ENCODE measurements at regions not wholly inside any gene's neighbourhood (a gene's known extent, or its start where the extent isn't known, plus 50 kb on each side); places are given as distances from the start of the nearest gene placed in this dataset.

GRCh38 chr18:28637897-28638296, 461.0 kb upstream of the CDH2 start:
- POLR2A ChIA-PET = no interaction called here
- Mint-ChIP-seq H3K36me3 (no peaks in the 10 kb centered on the region), H3K27ac (no peak overlapping the region), H3K4me1 (no peaks in the 10 kb centered on the region), H3K27me3 (no peaks in the 10 kb centered on the region), H3K4me3 (no peak overlapping the region), H3K9me3 (peaks cover 5% of the 10 kb centered on the region)
- no peak for DNase-seq
- no peak for ATAC-seq (ENCODE audit: low read depth)

DNA sequence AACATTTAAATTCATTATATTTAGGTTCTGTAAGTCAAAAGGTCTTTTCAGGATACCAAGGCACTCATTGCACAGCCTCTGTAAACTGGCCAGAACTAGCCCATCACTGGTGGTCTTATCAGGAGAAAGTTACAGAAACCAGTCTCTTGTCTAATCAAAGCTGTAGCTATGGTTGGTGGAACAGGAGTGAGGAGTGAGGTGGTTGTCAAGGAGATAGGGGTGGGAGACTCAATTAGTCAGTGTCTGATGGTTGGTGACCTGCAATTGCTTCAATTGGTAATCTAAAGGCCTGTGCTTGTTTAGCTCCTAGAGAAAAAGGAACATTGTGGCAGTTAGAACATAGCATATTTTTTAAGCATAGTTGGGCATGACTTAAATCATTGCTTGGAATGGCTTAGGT, 458.6 kb upstream of the CDH2 start:
- Mint-ChIP-seq H3K36me3 (no peaks in the 10 kb centered on the region), H3K4me3 (no peak overlapping the region), H3K9me3 (peaks cover 7% of the 10 kb centered on the region), H3K27me3 (no peaks in the 10 kb centered on the region), H3K4me1 (no peaks in the 10 kb centered on the region), H3K27ac (no peak overlapping the region)
- ATAC-seq (ENCODE audit: low read depth) (no peak), DNase-seq (no peak)
- POLR2A ChIA-PET = no interaction called here

DNA sequence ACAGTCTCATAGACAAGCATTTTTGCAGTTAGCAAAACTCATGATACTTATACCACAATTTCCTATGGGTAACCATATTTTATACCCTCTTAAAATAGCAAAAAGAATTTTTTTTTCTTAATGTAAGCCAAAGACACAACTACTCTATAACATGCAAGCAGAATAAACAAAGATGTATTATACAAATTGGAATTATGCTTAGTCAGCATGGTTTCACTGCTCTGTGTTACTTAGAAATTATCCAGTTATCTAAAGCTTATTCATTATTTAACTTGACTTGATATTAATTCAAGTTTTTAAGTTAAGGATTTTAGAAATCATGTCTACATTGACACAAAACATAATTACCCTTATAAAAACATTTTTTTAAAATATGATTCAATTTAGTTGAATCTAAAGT, 449.8 kb upstream of the CDH2 start:
- Mint-ChIP-seq H3K4me1 (no peaks in the 10 kb centered on the region), H3K27ac (no peak overlapping the region), H3K4me3 (no peak overlapping the region), H3K27me3 (no peaks in the 10 kb centered on the region), H3K36me3 (no peaks in the 10 kb centered on the region), H3K9me3 (peaks cover 1% of the 10 kb centered on the region)
- ATAC-seq (ENCODE audit: low read depth) (no peak), DNase-seq (no peak)
- POLR2A ChIA-PET = no interaction called here

- ATAC-seq (ENCODE audit: low read depth) (no peak), DNase-seq (no peak)
- Mint-ChIP-seq H3K36me3 (no peaks in the 10 kb centered on the region), H3K4me3 (no peak overlapping the region), H3K9me3 (peaks cover 6% of the 10 kb centered on the region), H3K27ac (no peak overlapping the region), H3K27me3 (no peaks in the 10 kb centered on the region), H3K4me1 (no peaks in the 10 kb centered on the region)
- POLR2A ChIA-PET = no interaction called here
These were observed 431.1 kb upstream of the CDH2 start for GRCh38 chr18:28607991-28608390.

GRCh38 chr18:28606686-28607085, 429.8 kb upstream of the CDH2 start:
- Mint-ChIP-seq H3K4me3 (no peak overlapping the region), H3K9me3 (peaks cover 6% of the 10 kb centered on the region), H3K27me3 (no peaks in the 10 kb centered on the region), H3K4me1 (no peaks in the 10 kb centered on the region), H3K27ac (no peak overlapping the region), H3K36me3 (no peaks in the 10 kb centered on the region)
- DNase-seq (no peak), ATAC-seq (ENCODE audit: low read depth) (no peak)
- POLR2A ChIA-PET = no interaction called here

DNA sequence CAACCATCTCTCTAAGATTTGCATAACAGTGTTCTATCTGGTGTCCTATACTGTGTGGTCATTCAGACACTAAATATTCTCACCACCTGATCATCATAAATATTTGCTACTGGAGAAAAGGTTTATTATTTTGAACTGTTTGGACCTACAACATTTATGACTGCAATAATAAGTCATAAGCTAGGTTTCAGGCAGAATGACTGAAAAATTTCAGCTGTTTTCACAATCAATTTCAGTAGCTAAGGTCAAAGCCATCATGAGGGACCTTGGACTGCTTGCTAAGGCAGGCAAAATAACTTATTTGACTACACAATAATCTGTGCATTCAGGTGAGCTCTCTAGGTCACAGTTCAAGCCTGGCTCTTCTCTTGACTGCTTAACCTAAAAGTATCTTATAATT, 425.5 kb upstream of the CDH2 start:
- no peaks in the 10 kb centered on the region for H3K4me1 Mint-ChIP-seq
- no peak overlapping the region for H3K4me3 Mint-ChIP-seq
- H3K27ac Mint-ChIP-seq = no peak overlapping the region
- ATAC-seq (ENCODE audit: low read depth) (no peak), DNase-seq (no peak)
- no peaks in the 10 kb centered on the region for H3K36me3 Mint-ChIP-seq
- no peaks in the 10 kb centered on the region for H3K9me3 Mint-ChIP-seq
- POLR2A ChIA-PET = no interaction called here
- no peaks in the 10 kb centered on the region for H3K27me3 Mint-ChIP-seq

- no peaks in the 10 kb centered on the region for H3K4me1 Mint-ChIP-seq
- no peaks in the 10 kb centered on the region for H3K36me3 Mint-ChIP-seq
- ATAC-seq (ENCODE audit: low read depth) (no peak), DNase-seq (no peak)
- H3K27ac Mint-ChIP-seq = no peak overlapping the region
- no peak overlapping the region for H3K4me3 Mint-ChIP-seq
- POLR2A ChIA-PET = no interaction called here
- no peaks in the 10 kb centered on the region for H3K27me3 Mint-ChIP-seq
- H3K9me3 Mint-ChIP-seq = peaks cover 8% of the 10 kb centered on the region
These were observed 417.1 kb upstream of the CDH2 start for GRCh38 chr18:28594034-28594433.

- no peak overlapping the region for H3K27ac Mint-ChIP-seq
- peaks cover 7% of the 10 kb centered on the region for H3K9me3 Mint-ChIP-seq
- no peaks in the 10 kb centered on the region for H3K27me3 Mint-ChIP-seq
- POLR2A ChIA-PET = no interaction called here
- no peaks in the 10 kb centered on the region for H3K4me1 Mint-ChIP-seq
- ATAC-seq (ENCODE audit: low read depth) = no peak
- DNase-seq = no peak
- H3K4me3 Mint-ChIP-seq = no peak overlapping the region
- no peaks in the 10 kb centered on the region for H3K36me3 Mint-ChIP-seq
These were observed 412.1 kb upstream of the CDH2 start for GRCh38 chr18:28588884-28589549.

DNA sequence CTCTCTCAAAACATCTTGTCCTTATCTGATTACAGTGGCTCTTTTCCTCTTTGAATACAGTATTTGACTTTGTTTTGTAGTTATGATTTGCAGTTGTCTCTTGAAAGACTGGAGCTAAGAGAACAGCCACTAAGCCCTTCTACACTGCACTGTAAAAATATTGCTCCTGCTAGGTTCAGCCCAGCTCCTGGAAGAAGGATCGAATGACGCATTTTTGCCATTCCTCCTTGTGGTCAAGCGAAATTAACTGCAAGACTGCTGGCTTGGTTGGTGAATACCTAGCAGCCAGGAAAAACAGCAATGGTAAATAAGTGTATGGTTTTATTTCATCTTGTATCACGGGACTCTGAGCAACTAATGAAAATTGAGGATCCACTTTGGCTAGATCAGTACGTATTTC, 407.8 kb upstream of the CDH2 start:
- ATAC-seq (ENCODE audit: low read depth) (no peak), DNase-seq (no peak)
- no peak overlapping the region for H3K4me3 Mint-ChIP-seq
- no peak overlapping the region for H3K27ac Mint-ChIP-seq
- no peaks in the 10 kb centered on the region for H3K27me3 Mint-ChIP-seq
- peaks cover 2% of the 10 kb centered on the region for H3K9me3 Mint-ChIP-seq
- no peaks in the 10 kb centered on the region for H3K36me3 Mint-ChIP-seq
- POLR2A ChIA-PET = no interaction called here
- H3K4me1 Mint-ChIP-seq = no peaks in the 10 kb centered on the region

- POLR2A ChIA-PET = no interaction called here
- H3K4me3 Mint-ChIP-seq = no peak overlapping the region
- H3K27me3 Mint-ChIP-seq = no peaks in the 10 kb centered on the region
These were observed 405.8 kb upstream of the CDH2 start for GRCh38 chr18:28582724-28583123.

DNA sequence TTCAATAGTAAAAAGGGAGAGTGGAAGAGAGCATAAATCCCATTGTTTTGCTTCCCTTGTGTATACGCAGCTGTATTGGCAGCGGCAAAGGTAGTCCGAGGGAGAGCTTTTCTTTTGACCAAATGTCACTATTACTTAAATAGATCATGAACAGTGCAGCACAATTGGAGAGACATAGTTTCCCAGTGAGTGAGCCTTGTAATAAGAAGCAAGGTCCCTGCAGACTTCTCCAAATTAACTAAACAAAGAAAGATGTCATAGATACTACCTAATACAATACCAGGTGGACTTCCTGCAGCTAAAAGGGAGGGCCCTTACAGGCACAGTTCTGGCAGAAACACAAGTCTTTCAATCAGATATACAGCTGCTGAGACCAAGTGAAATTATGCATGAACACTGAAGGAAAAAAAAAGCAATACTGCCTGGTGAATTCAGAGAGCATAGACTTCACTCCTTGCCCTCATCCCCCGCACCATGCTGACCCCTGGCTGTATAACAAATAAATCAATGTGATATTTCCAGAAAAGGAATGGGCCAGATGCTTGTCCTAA, 404.7 kb upstream of the CDH2 start:
- ATAC-seq (ENCODE audit: low read depth) = no peak

More at GRCh38 chr18:28582724-28583123, 405.8 kb upstream of the CDH2 start:
- peaks cover 6% of the 10 kb centered on the region for H3K9me3 Mint-ChIP-seq
- H3K36me3 Mint-ChIP-seq = no peaks in the 10 kb centered on the region
- H3K27ac Mint-ChIP-seq = no peak overlapping the region
- DNase-seq (no peak), ATAC-seq (ENCODE audit: low read depth) (no peak)
- H3K4me1 Mint-ChIP-seq = no peaks in the 10 kb centered on the region

DNA sequence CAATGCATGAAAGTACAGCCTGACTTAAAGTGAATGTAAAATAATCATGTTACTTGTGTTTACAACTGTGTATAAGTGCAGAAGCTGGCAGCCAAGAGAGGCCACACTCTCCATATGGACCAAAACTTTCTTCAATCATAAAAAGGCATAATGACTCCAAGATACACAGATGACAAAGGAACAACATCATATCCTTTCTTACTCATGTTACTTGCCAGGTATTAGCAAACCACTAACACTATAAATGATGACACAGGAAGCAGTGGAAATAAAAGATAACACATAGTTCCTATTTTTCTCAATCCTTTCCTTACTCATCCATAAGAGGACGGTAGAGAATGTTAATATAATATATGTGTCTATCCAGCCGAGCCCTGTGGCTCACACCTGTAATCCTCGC, 400.0 kb upstream of the CDH2 start:
- DNase-seq (no peak), ATAC-seq (ENCODE audit: low read depth) (no peak)
- H3K36me3 Mint-ChIP-seq = no peaks in the 10 kb centered on the region
- H3K9me3 Mint-ChIP-seq = peaks cover 7% of the 10 kb centered on the region
- H3K4me1 Mint-ChIP-seq = no peaks in the 10 kb centered on the region
- POLR2A ChIA-PET = no interaction called here
- no peak overlapping the region for H3K27ac Mint-ChIP-seq
- H3K27me3 Mint-ChIP-seq = no peaks in the 10 kb centered on the region
- no peak overlapping the region for H3K4me3 Mint-ChIP-seq

More for the DNA sequence above, 404.7 kb upstream of the CDH2 start:
- POLR2A ChIA-PET = no interaction called here
- H3K4me1 Mint-ChIP-seq = no peaks in the 10 kb centered on the region
- no peak overlapping the region for H3K27ac Mint-ChIP-seq
- H3K36me3 Mint-ChIP-seq = no peaks in the 10 kb centered on the region
- H3K27me3 Mint-ChIP-seq = no peaks in the 10 kb centered on the region
- H3K4me3 Mint-ChIP-seq = no peak overlapping the region
- no peak for DNase-seq
- H3K9me3 Mint-ChIP-seq = peaks cover 6% of the 10 kb centered on the region

DNA sequence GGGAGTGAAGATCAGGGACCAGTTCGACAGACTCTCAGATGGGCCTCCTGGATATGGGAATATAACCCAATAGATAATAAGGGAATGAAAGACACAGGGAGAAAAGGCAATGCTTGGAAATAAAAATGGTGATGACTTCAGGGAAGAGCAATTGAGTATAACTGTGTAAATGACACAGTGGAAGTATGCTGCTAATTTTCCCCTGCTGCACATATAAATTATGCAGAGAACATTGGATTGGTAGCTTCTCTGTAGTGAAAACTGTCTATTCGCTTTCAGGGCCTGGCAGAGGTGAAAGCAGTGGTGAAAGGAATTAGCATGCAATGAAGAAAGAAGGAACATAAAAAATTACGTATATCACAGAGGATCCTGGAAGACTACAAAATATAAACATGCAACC, 398.2 kb upstream of the CDH2 start:
- ATAC-seq (ENCODE audit: low read depth) = no peak
- H3K4me1 Mint-ChIP-seq = no peaks in the 10 kb centered on the region

GRCh38 chr18:28574175-28574574, 397.2 kb upstream of the CDH2 start:
- Mint-ChIP-seq H3K27ac (no peak overlapping the region), H3K9me3 (peaks cover 3% of the 10 kb centered on the region), H3K4me3 (no peak overlapping the region), H3K4me1 (no peaks in the 10 kb centered on the region), H3K27me3 (no peaks in the 10 kb centered on the region), H3K36me3 (no peaks in the 10 kb centered on the region)
- POLR2A ChIA-PET = no interaction called here
- DNase-seq = no peak
- no peak for ATAC-seq (ENCODE audit: low read depth)

More for the DNA sequence above, 398.2 kb upstream of the CDH2 start:
- POLR2A ChIA-PET = no interaction called here
- no peaks in the 10 kb centered on the region for H3K36me3 Mint-ChIP-seq
- H3K4me3 Mint-ChIP-seq = no peak overlapping the region
- H3K9me3 Mint-ChIP-seq = peaks cover 7% of the 10 kb centered on the region
- H3K27me3 Mint-ChIP-seq = no peaks in the 10 kb centered on the region
- H3K27ac Mint-ChIP-seq = no peak overlapping the region
- no peak for DNase-seq

DNA sequence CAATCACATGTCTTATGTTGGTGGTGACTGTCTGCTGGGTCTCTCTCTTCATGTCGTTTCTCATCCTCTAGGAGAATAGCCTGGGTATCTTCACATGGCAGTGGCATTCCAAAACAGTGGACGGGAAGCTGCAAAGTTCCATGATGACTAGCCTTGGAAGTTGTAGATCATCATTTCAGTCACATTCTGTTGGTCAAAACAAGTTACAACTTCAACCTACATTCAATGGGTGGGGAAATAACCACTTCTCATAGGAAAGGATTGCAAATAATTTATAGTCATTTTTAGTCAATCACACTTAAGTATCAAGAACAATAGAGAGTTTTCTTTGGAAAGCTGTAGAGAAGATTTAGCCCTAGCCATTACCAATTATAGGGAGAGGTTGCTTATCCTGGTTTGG, 395.0 kb upstream of the CDH2 start:
- Mint-ChIP-seq H3K9me3 (peaks cover 3% of the 10 kb centered on the region), H3K27ac (no peak overlapping the region), H3K4me1 (no peaks in the 10 kb centered on the region), H3K4me3 (no peak overlapping the region), H3K36me3 (no peaks in the 10 kb centered on the region), H3K27me3 (no peaks in the 10 kb centered on the region)
- no peak for DNase-seq
- POLR2A ChIA-PET = no interaction called here
- no peak for ATAC-seq (ENCODE audit: low read depth)

All from activated naive CD8-positive, alpha-beta T cell treated with anti-CD3 and anti-CD28 coated beads, Interleukin-2, amount 10 ng/mL, durations not matched to agents 7 days and 5 days (primary cell).